Skin of body (tissue), 1 donor: ENCODE measurements at regions not wholly inside any gene's neighbourhood (a gene's known extent, or its start where the extent isn't known, plus 50 kb on each side); places are given as distances from the start of the nearest gene placed in this dataset.
A peak's percentile ranks its signal among the peaks of the same experiment; 100 is the strongest.

Experiments
- DNase-seq: peaks from one replicate; lab custom pipeline; 2025; lab: John Stamatoyannopoulos, UW

- no peak for DNase-seq
Measured at GRCh38 chr9:90078988-90079421, 474.2 kb downstream of the GADD45G start.

- no peak for DNase-seq
Measured at GRCh38 chr9:90085633-90086032, 480.8 kb downstream of the GADD45G start.

- no peak for DNase-seq
Measured at GRCh38 chr9:90086101-90086511, 481.3 kb downstream of the GADD45G start.

GRCh38 chr9:90088434-90088833, 483.6 kb downstream of the GADD45G start:
- DNase-seq: no peak

- DNase-seq: no peak
Measured at GRCh38 chr9:90088856-90089255, 484.0 kb downstream of the GADD45G start.

GRCh38 chr9:90090997-90091396, 486.2 kb downstream of the GADD45G start:
- no peak for DNase-seq

- no peak for DNase-seq
Measured at GRCh38 chr9:90092508-90092907, 487.7 kb downstream of the GADD45G start.

GRCh38 chr9:90095682-90096081, 490.9 kb downstream of the GADD45G start:
- peak; percentile 58 for DNase-seq

- no peak for DNase-seq
Measured at GRCh38 chr9:90097237-90097636, 492.4 kb downstream of the GADD45G start.

- DNase-seq: no peak
Measured at GRCh38 chr9:90098408-90098807, 493.6 kb downstream of the GADD45G start.

GRCh38 chr9:90099262-90099963, 494.6 kb downstream of the GADD45G start:
- peak; percentile 31 for DNase-seq

GRCh38 chr9:90100014-90100413, 495.2 kb downstream of the GADD45G start:
- DNase-seq: no peak

- peak; percentile 75 for DNase-seq
Measured at GRCh38 chr9:90102292-90102901, 497.6 kb downstream of the GADD45G start.

GRCh38 chr9:90103771-90104170, 499.0 kb downstream of the GADD45G start:
- DNase-seq: no peak

- no peak for DNase-seq
Measured at GRCh38 chr9:90105773-90106172, 501.0 kb downstream of the GADD45G start.

GRCh38 chr9:90107040-90107725, 502.4 kb downstream of the GADD45G start:
- peak; percentile 74 for DNase-seq

- DNase-seq: peak; percentile 8
Measured at GRCh38 chr9:90107726-90108655, 503.2 kb downstream of the GADD45G start.

- DNase-seq: peak; percentile 22
Measured at GRCh38 chr9:90112788-90113187, 508.0 kb downstream of the GADD45G start.

- no peak for DNase-seq
Measured at GRCh38 chr9:90114641-90115425, 510.0 kb downstream of the GADD45G start.

GRCh38 chr9:90121762-90122161, 517.0 kb downstream of the GADD45G start:
- DNase-seq: no peak

- DNase-seq: peak; percentile 94
Measured at GRCh38 chr9:90124961-90125360, 517.7 kb downstream of the DIRAS2 start.
